ENCODE measurements at regions not wholly inside any gene's neighbourhood (a gene's known extent, or its start where the extent isn't known, plus 50 kb on each side); places are given as distances from the start of the nearest gene placed in this dataset.

DNA sequence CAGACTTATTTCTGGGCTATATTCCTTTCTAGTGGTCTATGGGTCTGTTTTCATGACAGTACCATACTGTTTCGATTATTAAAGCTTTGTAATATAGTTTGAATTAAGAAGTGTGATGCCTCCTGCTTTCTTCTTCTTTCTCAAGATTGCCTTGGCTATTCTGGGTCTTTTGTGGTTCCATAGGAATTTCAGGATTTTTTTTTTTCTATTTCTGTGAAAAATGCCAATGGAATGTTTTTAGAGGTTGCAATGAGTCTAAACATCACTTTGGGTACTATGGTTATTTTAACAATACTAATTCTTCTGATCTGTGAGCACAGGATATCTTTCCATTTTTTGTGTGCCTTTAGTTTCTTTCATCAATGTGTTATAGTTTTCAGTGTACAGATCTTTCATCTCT lies 204.3 kb upstream of the HCCS start:
- no TSS peak for BruUV-seq (replicated peaks)
- intact Hi-C loops (cut with micrococcal nuclease) = no loop called here
- ATAC-seq (ENCODE audit: low read depth) = no peak
- Histone ChIP-seq H3K14ac (replicated peaks; ENCODE audit: low read depth, low read length) (no peak overlapping the region), H3K4ac (ENCODE audit: low read depth, low read length) (no peak overlapping the region), H4K20me1 (ENCODE audit: insufficient read depth, low read length) (no peaks in the 10 kb centered on the region), H4K5ac (ENCODE audit: low read depth, low read length) (no peak overlapping the region), H2BK5ac (ENCODE audit: low read depth, low read length, poor library complexity, severe bottlenecking) (no peak overlapping the region), H2AK9ac (replicated peaks; ENCODE audit: low read depth, low read length, poor library complexity) (no peak overlapping the region), H2BK15ac (ENCODE audit: low read depth, low read length) (no peak overlapping the region), H3K23ac (ENCODE audit: low read depth, low read length) (no peak overlapping the region), H3K56ac (ENCODE audit: extremely low read depth, insufficient read depth, low read length) (no peak overlapping the region), H3K9ac (ENCODE audit: low read depth, low read length) (no peak overlapping the region), H3K4me1 (ENCODE audit: control insufficient read depth, insufficient read depth, low read length) (peaks cover 2% of the 10 kb centered on the region; the same call in 1 of the 2 replicates), H2AFZ (replicated peaks; ENCODE audit: low read length, poor library complexity) (no peak overlapping the region), H3K36me3 (ENCODE audit: control insufficient read depth, insufficient read depth, low read length) (no peaks in the 10 kb centered on the region), H4K8ac (ENCODE audit: low read depth in 2 of 2, low read length in 2 of 2) (no peak overlapping the region), H3K79me1 (ENCODE audit: low read depth in 1 of 2, low read length in 2 of 2) (no peaks in the 10 kb centered on the region), H2BK20ac (ENCODE audit: low read depth, low read length) (no peak overlapping the region), H3K9me1 (ENCODE audit: insufficient read depth, low read length) (no peaks in the 10 kb centered on the region), H3K4me2 (ENCODE audit: low read depth, low read length) (no peak overlapping the region), H4K91ac (ENCODE audit: insufficient read depth, low read depth, low read length) (no peak overlapping the region), H3K4me3 (ENCODE audit: insufficient read depth, low read depth, low read length) (no peak overlapping the region), H3K27ac (ENCODE audit: insufficient read depth, low read length) (no peak overlapping the region), H2AK5ac (ENCODE audit: low read depth, low read length) (no peak overlapping the region), H2BK120ac (ENCODE audit: low read depth, low read length) (no peak overlapping the region), H3K18ac (ENCODE audit: low read depth, low read length) (no peak overlapping the region), H3K27me3 (ENCODE audit: control insufficient read depth, insufficient read depth, low read length) (no peaks in the 10 kb centered on the region), H3K9me3 (ENCODE audit: control insufficient read depth, insufficient read depth, low read length) (no peaks in the 10 kb centered on the region)
- in situ Hi-C loops (cut with MboI; ENCODE audit: low sequenced_read_pairs) = no loop called here
- dilution Hi-C loops (cut with HindIII; ENCODE audit: low sequenced_read_pairs, unreplicated experiment) = no loop called here
- TF ChIP-seq, protein P1, sequence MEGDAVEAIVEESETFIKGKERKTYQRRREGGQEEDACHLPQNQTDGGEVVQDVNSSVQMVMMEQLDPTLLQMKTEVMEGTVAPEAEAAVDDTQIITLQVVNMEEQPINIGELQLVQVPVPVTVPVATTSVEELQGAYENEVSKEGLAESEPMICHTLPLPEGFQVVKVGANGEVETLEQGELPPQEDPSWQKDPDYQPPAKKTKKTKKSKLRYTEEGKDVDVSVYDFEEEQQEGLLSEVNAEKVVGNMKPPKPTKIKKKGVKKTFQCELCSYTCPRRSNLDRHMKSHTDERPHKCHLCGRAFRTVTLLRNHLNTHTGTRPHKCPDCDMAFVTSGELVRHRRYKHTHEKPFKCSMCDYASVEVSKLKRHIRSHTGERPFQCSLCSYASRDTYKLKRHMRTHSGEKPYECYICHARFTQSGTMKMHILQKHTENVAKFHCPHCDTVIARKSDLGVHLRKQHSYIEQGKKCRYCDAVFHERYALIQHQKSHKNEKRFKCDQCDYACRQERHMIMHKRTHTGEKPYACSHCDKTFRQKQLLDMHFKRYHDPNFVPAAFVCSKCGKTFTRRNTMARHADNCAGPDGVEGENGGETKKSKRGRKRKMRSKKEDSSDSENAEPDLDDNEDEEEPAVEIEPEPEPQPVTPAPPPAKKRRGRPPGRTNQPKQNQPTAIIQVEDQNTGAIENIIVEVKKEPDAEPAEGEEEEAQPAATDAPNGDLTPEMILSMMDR (conservative IDR thresholded peaks at IDR 0.05; ENCODE audit: low read depth, low read length) = no peak
- TF ChIP-seq RFX5 (IDR thresholded peaks at IDR 0.05; ENCODE audit: low read depth, low read length) = no peak
- TF ChIP-seq FOS (IDR thresholded peaks at IDR 0.05; ENCODE audit: low read depth, low read length) = no peak
- no peak for TF ChIP-seq CEBPB (IDR thresholded peaks at IDR 0.05; ENCODE audit: low read depth, low read length)
- no peak for TF ChIP-seq USF2 (IDR thresholded peaks at IDR 0.05; ENCODE audit: low read depth, low read length)
- no peak for TF ChIP-seq MAFK (IDR thresholded peaks at IDR 0.05; ENCODE audit: low read depth, low read length)
- no peak for TF ChIP-seq ELK1 (IDR thresholded peaks at IDR 0.05; ENCODE audit: borderline replicate concordance, low read depth, low read length)
- no peak for TF ChIP-seq NFE2L2 (IDR thresholded peaks at IDR 0.05; ENCODE audit: low read depth, low read length)
- no peak for TF ChIP-seq RCOR1 (IDR thresholded peaks at IDR 0.05; ENCODE audit: insufficient replicate concordance, low read length)
- no peak for TF ChIP-seq MAZ (IDR thresholded peaks at IDR 0.05; ENCODE audit: borderline replicate concordance, low read depth, low read length)
- no peak for TF ChIP-seq POLR2A (IDR thresholded peaks at IDR 0.05; ENCODE audit: low read depth, low read length)
- no peak for TF ChIP-seq SMC3 (IDR thresholded peaks at IDR 0.05; ENCODE audit: low read depth, low read length)
- no CpG with 5 or more reads among the region's 1 CpG for WGBS, 2 experiments (ENCODE audit: extremely low coverage in 2 of 2, insufficient read length in 1 of 2)
- CTCF ChIA-PET = no interaction called here
- POLR2A ChIA-PET (ENCODE audit: unreplicated experiment) = no interaction called here
- peak; percentile 22 for DNase-seq
